SK-N-SH treated with all-trans-retinoic acid at 6 μM for 48 hours (cell line): ENCODE measurements at regions not wholly inside any gene's neighbourhood (a gene's known extent, or its start where the extent isn't known, plus 50 kb on each side); places are given as distances from the start of the nearest gene placed in this dataset.

ENCODE experiments used
- ATAC-seq: fragments of 200-7000 bp; cut with Tn5 transposase; 3 replicates; pipeline ENCODE4 v1.9.1; 2020; ENCODE audit warnings: mild to moderate bottlenecking, moderate library complexity
- ARNTL ChIP-seq: fragments of 450-650 bp; formaldehyde crosslinking; IDR thresholded peaks from 2 replicates; pipeline ENCODE4 v1.5.0; 2020; ENCODE audit warnings: low read depth, mild to moderate bottlenecking, moderate library complexity, borderline replicate concordance
- BACH2 ChIP-seq: fragments of 250-450 bp; sonication (Bioruptor Pico); IDR thresholded peaks from 2 replicates; pipeline ENCODE4 v1.9.0; 2021; ENCODE audit warnings: mild to moderate bottlenecking, borderline replicate concordance
- CREB5 ChIP-seq: fragments of 250-450 bp; sonication (Bioruptor Pico); IDR thresholded peaks from 2 replicates; pipeline ENCODE4 v1.5.1; 2020; ENCODE audit warnings: low read depth, mild to moderate bottlenecking, moderate library complexity
- CSRNP3 ChIP-seq: fragments of 250-450 bp; sonication (Bioruptor Pico); IDR thresholded peaks from 2 replicates; pipeline ENCODE4 v1.5.1; 2021; ENCODE audit warnings: mild to moderate bottlenecking, moderate library complexity
- ESRRG ChIP-seq: fragments of 250-450 bp; sonication (Bioruptor Pico); IDR thresholded peaks from 2 replicates; pipeline ENCODE4 v1.6.1; 2021; ENCODE audit warnings: mild to moderate bottlenecking
- GLIS3 ChIP-seq: fragments of 250-450 bp; sonication (Bioruptor Pico); IDR thresholded peaks from 2 replicates; pipeline ENCODE4 v1.5.0; 2020; ENCODE audit warnings: mild to moderate bottlenecking, moderate library complexity
- ISL1 ChIP-seq: fragments of 250-450 bp; sonication (Bioruptor Pico); IDR thresholded peaks from 2 replicates; pipeline ENCODE4 v2.1.2; 2022; ENCODE audit warnings: mild to moderate bottlenecking, moderate library complexity
- POU6F1 ChIP-seq: fragments of 250-450 bp; sonication (Bioruptor Pico); IDR thresholded peaks from 2 replicates; pipeline ENCODE4 v1.8.0; 2021; ENCODE audit warnings: low read depth, mild to moderate bottlenecking, moderate library complexity, borderline replicate concordance
- PPARA ChIP-seq: fragments of 250-450 bp; sonication (Bioruptor Pico); IDR thresholded peaks from 2 replicates; pipeline ENCODE4 v1.5.0; 2020; ENCODE audit warnings: mild to moderate bottlenecking, borderline replicate concordance
- RARB ChIP-seq: fragments of 250-450 bp; sonication (Bioruptor Pico); IDR thresholded peaks from 2 replicates; pipeline ENCODE4 v1.8.0; 2021; ENCODE audit warnings: mild to moderate bottlenecking, moderate library complexity
- TCF4 ChIP-seq: fragments of 250-450 bp; sonication (Bioruptor Pico); IDR thresholded peaks from 2 replicates; pipeline ENCODE4 v1.8.0; 2021; ENCODE audit warnings: mild to moderate bottlenecking, moderate library complexity, borderline replicate concordance
- TOX ChIP-seq: fragments of 250-450 bp; sonication (Bioruptor Pico); IDR thresholded peaks from 2 replicates; pipeline ENCODE4 v1.8.0; 2021; ENCODE audit warnings: mild to moderate bottlenecking, moderate library complexity, borderline replicate concordance
- TSHZ2 ChIP-seq: fragments of 250-450 bp; sonication (Bioruptor Pico); IDR thresholded peaks from 2 replicates; pipeline ENCODE4 v1.5.0; 2020; ENCODE audit warnings: mild to moderate bottlenecking, moderate library complexity
- ZC3H10 ChIP-seq: fragments of 250-450 bp; sonication (Bioruptor Pico); IDR thresholded peaks from 2 replicates; pipeline ENCODE4 v1.5.1; 2021; ENCODE audit warnings: mild to moderate bottlenecking, moderate library complexity
- ZFP3 ChIP-seq: fragments of 250-450 bp; sonication (Bioruptor Pico); IDR thresholded peaks from 2 replicates; pipeline ENCODE4 v1.5.0; 2020; ENCODE audit warnings: mild to moderate bottlenecking, moderate library complexity
- ZFP30 ChIP-seq: fragments of 450-650 bp; formaldehyde crosslinking; IDR thresholded peaks from 2 replicates; pipeline ENCODE4 v1.5.0; 2022; ENCODE audit warnings: mild to moderate bottlenecking, moderate library complexity
- ZNF565 ChIP-seq: fragments of 450-650 bp; formaldehyde crosslinking; conservative IDR thresholded peaks from 2 replicates; pipeline ENCODE4 v1.5.0; 2020; ENCODE audit warnings: low read depth, mild to moderate bottlenecking, moderate library complexity
- ZNF70 ChIP-seq: fragments of 450-650 bp; formaldehyde crosslinking; IDR thresholded peaks from 2 replicates; pipeline ENCODE4 v1.5.0; 2020; ENCODE audit warnings: mild to moderate bottlenecking, moderate library complexity
- ZNF8 ChIP-seq: fragments of 450-650 bp; formaldehyde crosslinking; IDR thresholded peaks from 2 replicates; pipeline ENCODE4 v1.5.0; 2020; ENCODE audit warnings: mild to moderate bottlenecking, moderate library complexity

GRCh38 chr14:84037593-84037992 lies 1492.4 kb upstream of the FLRT2 start:
- ATAC-seq = no peak
- TF ChIP-seq ZNF8 (CRISPR knock-in tag) (no peak), CREB5 (no peak), ESRRG (CRISPR knock-in tag) (no peak), ZNF70 (CRISPR knock-in tag) (no peak), TSHZ2 (CRISPR knock-in tag) (no peak), TCF4 (no peak), GLIS3 (CRISPR knock-in tag) (no peak), TOX (CRISPR knock-in tag) (no peak), POU6F1 (CRISPR knock-in tag) (no peak), ISL1 (CRISPR knock-in tag) (no peak)
- TF ChIP-seq, all 23 proteins: peak for 0

GRCh38 chr14:84040101-84040500 lies 1489.8 kb upstream of the FLRT2 start:
- ATAC-seq = no peak

GRCh38 chr14:84041421-84041820 lies 1488.5 kb upstream of the FLRT2 start:
- no peak for ATAC-seq
- TF ChIP-seq ARNTL (CRISPR knock-in tag) (no peak), TSHZ2 (CRISPR knock-in tag) (no peak), ISL1 (CRISPR knock-in tag) (no peak), ESRRG (CRISPR knock-in tag) (no peak), ZFP30 (CRISPR knock-in tag) (no peak), BACH2 (no peak), TCF4 (no peak), ZNF70 (CRISPR knock-in tag) (no peak), RARB (CRISPR knock-in tag) (no peak), ZFP3 (CRISPR knock-in tag) (no peak), CREB5 (no peak), GLIS3 (CRISPR knock-in tag) (no peak), PPARA (CRISPR knock-in tag) (no peak), POU6F1 (CRISPR knock-in tag) (no peak), ZC3H10 (CRISPR knock-in tag) (no peak), ZNF8 (CRISPR knock-in tag) (no peak), CSRNP3 (CRISPR knock-in tag) (no peak), ZNF565 (CRISPR knock-in tag) (no peak)

More at GRCh38 chr14:84040101-84040500, 1489.8 kb upstream of the FLRT2 start:
- TF ChIP-seq CREB5 (no peak), ZNF565 (CRISPR knock-in tag) (no peak)
- TF ChIP-seq, all 23 proteins: peak for 0
